HK-2 (cell line): ENCODE measurements at regions not wholly inside any gene's neighbourhood (a gene's known extent, or its start where the extent isn't known, plus 50 kb on each side); places are given as distances from the start of the nearest gene placed in this dataset.
A peak's percentile ranks its signal among the peaks of the same experiment; 100 is the strongest.
"Not testable (repeated sequence)": the region's sequence is repeated elsewhere in the genome, so short reads cannot be mapped to it uniquely, and the experiment has no call there.

Experiments
- DNase-seq: peaks from one replicate; pipeline ENCODE4 v3.0.0-alpha.2; 2018; ENCODE audit not compliant: unreplicated experiment

- no peak for DNase-seq
These were observed 62.6 kb upstream of the PAX8 start for GRCh38 chr2:113341191-113341869.

- DNase-seq, result no peak
These were observed 59.1 kb upstream of the PAX8 start for GRCh38 chr2:113337809-113338208.

- DNase-seq, result not testable (repeated sequence)
These were observed 57.3 kb upstream of the PAX8 start for GRCh38 chr2:113336040-113336439.

GRCh38 chr2:113334147-113334546 is 55.4 kb upstream of the PAX8 start:
- DNase-seq, result no peak

- DNase-seq, result not testable (repeated sequence)
These were observed 55.0 kb upstream of the PAX8 start for GRCh38 chr2:113333735-113334134.

- peak; percentile 16 for DNase-seq
These were observed 51.5 kb upstream of the PAX8 start for GRCh38 chr2:113330060-113330767.

GRCh38 chr2:113328973-113329372 is 50.3 kb upstream of the PAX8 start:
- DNase-seq, result not testable (repeated sequence)

- not testable (repeated sequence) for DNase-seq
These were observed 49.9 kb upstream of the PAX8 start for GRCh38 chr2:113328572-113328971.
